OCI-LY1 (cell line): ENCODE measurements at regions not wholly inside any gene's neighbourhood (a gene's known extent, or its start where the extent isn't known, plus 50 kb on each side); places are given as distances from the start of the nearest gene placed in this dataset.

Source experiments
- CTCF ChIP-seq: fragments of 200-600 bp; sonication (generic), shearing (Covaris generic); IDR thresholded peaks from 2 replicates; pipeline ENCODE4 v1.5.1; 2017; ENCODE audit warnings: mild to moderate bottlenecking, antibody characterized with exemption, low read length, moderate library complexity, mixed read lengths
- EZH2 ChIP-seq: fragments of 200-600 bp; sonication (generic), shearing (Covaris generic); IDR thresholded peaks from 2 replicates; pipeline ENCODE4 v1.8.0; 2017; ENCODE audit warnings: borderline replicate concordance, mixed run types, mild to moderate bottlenecking, antibody characterized with exemption, low read length, moderate library complexity, mixed read lengths

- TF ChIP-seq CTCF, result no peak
- TF ChIP-seq EZH2, result no peak
Observed at GRCh38 chr11:28566339-28567089, 458.3 kb downstream of the METTL15 start.
